ENCODE measurements at regions not wholly inside any gene's neighbourhood (a gene's known extent, or its start where the extent isn't known, plus 50 kb on each side); places are given as distances from the start of the nearest gene placed in this dataset.

- DNase-seq (no peak), ATAC-seq (no peak)
- H3K4me1 ChIP-seq, result peaks cover 0 to 6% (median 0%) of the 10 kb centered on the region in 4 donors
- intact Hi-C loops (cut with DNase I), result no loop called here
- TF ChIP-seq CTCF (IDR thresholded peaks at IDR 0.05) (no peak), POLR2A (IDR thresholded peaks at IDR 0.05) (no peak)
- 87% methylated on average over 4 of the region's 7 CpGs for WGBS (ENCODE audit: insufficient coverage, low coverage, low lambda C conversion rate, missing lambda C conversion rate)
- H3K36me3 ChIP-seq, result no peaks in the 10 kb centered on the region
- H3K9me3 ChIP-seq, result no peaks in the 10 kb centered on the region
- H3K4me3 ChIP-seq, result no peak overlapping the region
- no peaks in the 10 kb centered on the region for H3K27me3 ChIP-seq
- no peak overlapping the region for H3K27ac ChIP-seq
These were observed 226.7 kb downstream of the CTTN start for GRCh38 chr11:70625051-70625450.

- ATAC-seq, result no peak
- DNase-seq, result no peak
These were observed 227.5 kb downstream of the CTTN start for GRCh38 chr11:70625582-70626518.

GRCh38 chr11:70627219-70627618 lies 228.9 kb downstream of the CTTN start:
- intact Hi-C loops (cut with DNase I), result no loop called here
- TF ChIP-seq CTCF (IDR thresholded peaks at IDR 0.05) (no peak), POLR2A (IDR thresholded peaks at IDR 0.05) (no peak)
- Histone ChIP-seq H3K9me3 (no peaks in the 10 kb centered on the region), H3K27ac (no peak overlapping the region), H3K4me3 (no peak overlapping the region), H3K27me3 (no peaks in the 10 kb centered on the region), H3K4me1 (peaks cover 0 to 6% (median 0%) of the 10 kb centered on the region in 4 donors), H3K36me3 (no peaks in the 10 kb centered on the region)
- ATAC-seq, result peak in 3 of 4 donors; percentile 44 to 92 (median 70)
- peak in 1 of 3 donors; percentile 43 for DNase-seq
- 69% methylated on average over 5 of the region's 8 CpGs for WGBS (ENCODE audit: insufficient coverage, low coverage, low lambda C conversion rate, missing lambda C conversion rate)

More at GRCh38 chr11:70625582-70626518, 227.5 kb downstream of the CTTN start:
- no peak overlapping the region for H3K27ac ChIP-seq
- H3K9me3 ChIP-seq, result no peaks in the 10 kb centered on the region
- H3K36me3 ChIP-seq, result no peaks in the 10 kb centered on the region
- H3K4me1 ChIP-seq, result peaks cover 0 to 6% (median 0%) of the 10 kb centered on the region in 4 donors
- TF ChIP-seq CTCF (IDR thresholded peaks at IDR 0.05) (no peak), POLR2A (IDR thresholded peaks at IDR 0.05) (no peak)
- H3K4me3 ChIP-seq, result no peak overlapping the region
- WGBS (ENCODE audit: insufficient coverage, low coverage, low lambda C conversion rate, missing lambda C conversion rate), result 80% methylated on average over 14 of the region's 20 CpGs
- intact Hi-C loops (cut with DNase I), result no loop called here
- no peaks in the 10 kb centered on the region for H3K27me3 ChIP-seq

- WGBS (ENCODE audit: insufficient coverage, low coverage, low lambda C conversion rate, missing lambda C conversion rate), result no CpG with 5 or more reads among the region's 19 CpGs
- TF ChIP-seq POLR2A (IDR thresholded peaks at IDR 0.05) (no peak), CTCF (IDR thresholded peaks at IDR 0.05) (no peak)
- Histone ChIP-seq H3K27me3 (no peaks in the 10 kb centered on the region), H3K27ac (no peak overlapping the region), H3K9me3 (no peaks in the 10 kb centered on the region), H3K4me3 (no peak overlapping the region), H3K36me3 (no peaks in the 10 kb centered on the region), H3K4me1 (peaks cover 0 to 6% (median 0%) of the 10 kb centered on the region in 4 donors)
- intact Hi-C loops (cut with DNase I), result no loop called here
- ATAC-seq (no peak), DNase-seq (no peak)
These were observed 230.0 kb downstream of the CTTN start for GRCh38 chr11:70628176-70628854.
